ENCODE measurements at regions not wholly inside any gene's neighbourhood (a gene's known extent, or its start where the extent isn't known, plus 50 kb on each side); places are given as distances from the start of the nearest gene placed in this dataset.

- DNase-seq = no peak
Observed at GRCh38 chr10:105506262-105506661, 865.2 kb downstream of the SORCS3 start.

GRCh38 chr10:105503714-105504113 is 862.6 kb downstream of the SORCS3 start:
- DNase-seq = no peak

GRCh38 chr10:105502058-105502457 is 861.0 kb downstream of the SORCS3 start:
- no peak for DNase-seq

- DNase-seq = no peak
Observed at GRCh38 chr10:105494944-105495343, 853.9 kb downstream of the SORCS3 start.

DNA sequence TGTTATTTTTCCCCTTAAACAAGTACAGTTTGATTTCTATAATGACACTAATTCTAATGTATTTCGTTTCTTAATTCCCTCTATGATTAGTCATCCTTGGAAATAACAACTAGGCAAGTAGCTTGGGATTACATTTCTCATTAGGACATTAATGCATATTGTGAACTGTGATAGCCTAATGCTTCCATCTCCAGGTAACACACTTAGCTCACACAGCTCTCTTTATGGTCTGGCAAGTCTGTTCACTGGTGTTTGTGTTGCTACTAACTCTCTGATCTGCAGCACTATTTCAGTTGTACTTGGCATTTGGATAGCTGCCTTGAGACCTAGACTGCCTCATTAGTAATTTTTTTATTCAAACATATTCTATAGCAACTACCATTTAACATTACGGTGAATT is 853.2 kb downstream of the SORCS3 start:
- no peak for DNase-seq

- DNase-seq = no peak
Observed at GRCh38 chr10:105473170-105473569, 832.1 kb downstream of the SORCS3 start.

- DNase-seq = no peak
Observed at GRCh38 chr10:105468759-105469158, 827.7 kb downstream of the SORCS3 start.

DNA sequence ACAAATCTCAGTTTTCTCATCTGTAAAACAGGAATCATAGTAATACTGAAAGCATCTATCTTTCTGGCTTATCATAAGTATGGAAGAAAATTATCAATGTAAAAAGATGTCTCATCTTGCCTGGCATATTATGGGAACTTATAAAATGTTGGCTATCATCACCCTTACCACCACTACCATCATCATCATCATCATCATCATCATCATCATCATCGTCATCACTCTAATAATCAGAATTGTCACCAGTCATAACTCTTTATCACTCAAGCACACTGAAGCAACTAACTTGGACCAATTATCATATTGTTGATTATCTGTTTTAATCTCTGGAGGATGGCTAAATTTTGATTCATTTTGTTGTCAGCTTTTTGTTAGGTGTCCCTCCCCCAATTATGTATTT is 825.4 kb downstream of the SORCS3 start:
- no peak for DNase-seq

DNA sequence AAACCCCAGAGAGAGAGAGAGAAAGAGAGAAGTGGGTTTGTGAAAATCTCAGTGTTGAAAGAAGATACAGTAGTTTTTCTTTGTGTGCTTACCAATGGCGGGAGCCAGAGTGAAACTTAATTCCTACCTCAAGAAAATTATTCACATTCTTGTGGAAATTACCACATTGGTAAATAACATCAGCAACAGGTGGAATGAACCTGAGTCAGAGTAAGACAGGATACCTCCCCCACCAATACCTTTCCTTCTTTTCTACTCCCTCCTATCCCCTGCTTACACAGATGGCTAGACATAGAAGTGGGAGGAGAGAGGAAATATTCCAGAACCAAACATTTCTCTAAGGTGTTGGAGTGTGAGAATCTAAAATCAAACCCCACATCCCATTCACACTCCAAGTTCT is 793.9 kb downstream of the SORCS3 start:
- no peak for DNase-seq

GRCh38 chr10:105413997-105414396 is 772.9 kb downstream of the SORCS3 start:
- DNase-seq = no peak

DNA sequence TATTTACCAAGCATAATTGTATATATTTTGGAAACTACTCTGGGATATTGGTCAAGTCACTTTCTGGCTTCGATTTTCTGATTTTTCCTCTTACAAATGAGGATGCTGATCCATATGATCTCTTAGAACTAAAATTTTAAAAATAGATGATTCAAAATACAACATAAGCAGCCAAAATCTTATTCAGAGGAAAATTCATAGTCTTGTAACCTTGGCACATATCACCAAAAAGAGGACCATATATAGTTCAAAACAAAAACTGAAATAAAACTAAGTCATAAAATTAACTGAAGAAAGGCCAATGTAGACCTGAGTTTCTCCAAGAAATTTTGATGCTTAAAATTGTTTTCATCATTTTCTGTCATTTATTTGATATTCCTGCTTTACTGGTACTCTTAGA is 768.3 kb downstream of the SORCS3 start:
- DNase-seq = no peak

DNA sequence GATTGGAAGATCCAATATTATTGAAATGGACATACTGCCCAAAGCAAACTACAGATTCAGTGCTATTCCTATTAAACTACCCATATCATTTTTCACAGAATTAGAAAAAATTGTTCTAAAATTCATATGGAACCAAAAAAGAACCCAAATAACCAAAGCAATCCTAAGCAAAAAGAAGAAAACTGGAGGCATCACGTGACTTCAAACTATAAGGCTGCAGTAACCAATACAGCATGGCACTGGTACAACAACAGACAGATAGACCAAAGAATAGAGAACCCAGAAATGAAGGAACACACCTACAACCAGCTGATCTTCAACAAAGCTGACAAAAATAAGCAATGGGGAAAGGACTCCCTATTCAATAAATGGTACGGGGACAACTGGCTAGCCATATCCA is 765.4 kb downstream of the SORCS3 start:
- no peak for DNase-seq

GRCh38 chr10:105398202-105398601 is 757.1 kb downstream of the SORCS3 start:
- no peak for DNase-seq

DNA sequence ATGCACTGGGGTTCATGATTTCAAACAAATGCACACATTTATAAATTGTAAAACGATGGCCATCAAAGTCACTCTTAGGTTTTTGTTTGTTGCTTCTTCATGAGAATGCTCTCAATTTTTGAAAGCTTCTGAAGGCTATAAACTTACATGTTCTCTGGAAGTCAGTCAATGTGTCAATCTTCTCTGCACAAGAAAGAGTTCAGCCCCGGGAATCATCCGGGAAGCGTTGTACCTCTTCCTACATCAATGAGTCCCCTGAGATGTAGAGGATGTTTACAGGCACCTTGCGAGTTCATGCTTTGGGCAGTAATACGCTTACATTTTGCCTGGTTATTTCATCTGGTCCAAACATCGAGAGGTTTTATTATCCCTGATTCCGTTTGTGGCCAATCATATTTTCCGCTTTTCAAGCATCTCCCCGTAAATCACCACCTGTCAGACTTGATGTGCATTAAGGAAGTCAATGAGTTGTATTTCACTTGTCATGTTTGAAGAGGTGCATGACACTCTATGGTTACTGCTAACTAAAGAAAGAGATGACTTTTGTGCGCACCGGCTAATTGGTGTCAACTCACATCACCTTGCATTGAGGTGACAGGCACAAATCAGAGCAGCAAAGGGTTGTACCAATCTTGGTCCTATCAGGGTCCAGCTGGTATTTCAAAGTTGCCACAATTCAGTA is 750.7 kb downstream of the SORCS3 start:
- DNase-seq = no peak

DNA sequence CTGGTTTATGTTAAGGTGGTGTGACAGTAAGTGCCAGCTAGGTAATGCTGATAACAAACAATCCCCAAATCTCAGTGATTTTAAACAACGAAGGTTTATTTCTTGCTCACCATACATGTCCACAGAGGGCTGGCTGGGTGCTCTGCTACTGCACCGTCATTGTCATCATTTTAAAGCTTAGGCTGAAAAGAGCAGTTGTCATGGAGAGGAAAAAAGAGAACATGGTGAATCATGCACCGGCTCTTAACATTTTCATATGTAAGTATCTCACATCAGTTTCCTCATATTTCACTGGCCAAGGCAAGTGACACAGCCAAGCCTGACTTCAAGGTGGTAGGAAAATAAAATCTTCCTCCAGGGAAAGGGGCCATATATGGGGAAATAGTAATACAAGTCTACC is 746.9 kb downstream of the SORCS3 start:
- no peak for DNase-seq

GRCh38 chr10:105383978-105384377 is 742.9 kb downstream of the SORCS3 start:
- no peak for DNase-seq

- DNase-seq = no peak
Observed at GRCh38 chr10:105370692-105371091, 729.6 kb downstream of the SORCS3 start.

DNA sequence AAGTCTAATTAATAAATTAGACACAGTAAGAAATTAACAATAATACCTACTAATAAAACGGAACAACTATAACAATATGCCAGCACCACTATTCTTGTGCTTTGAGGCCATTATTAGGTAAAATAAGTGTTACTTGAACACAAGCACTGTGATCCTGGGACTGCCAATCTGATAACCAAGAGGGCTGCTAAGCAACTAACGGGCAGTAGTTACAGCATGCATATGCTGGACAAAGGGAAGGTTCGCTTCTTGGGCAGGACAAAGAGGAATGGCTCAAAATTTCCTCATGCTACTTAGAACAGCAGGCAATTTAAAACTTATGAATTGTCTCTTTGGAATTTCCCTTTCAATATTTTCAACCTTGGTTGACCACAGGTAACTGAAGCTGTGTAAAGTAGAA is 718.6 kb downstream of the SORCS3 start:
- DNase-seq = no peak

DNA sequence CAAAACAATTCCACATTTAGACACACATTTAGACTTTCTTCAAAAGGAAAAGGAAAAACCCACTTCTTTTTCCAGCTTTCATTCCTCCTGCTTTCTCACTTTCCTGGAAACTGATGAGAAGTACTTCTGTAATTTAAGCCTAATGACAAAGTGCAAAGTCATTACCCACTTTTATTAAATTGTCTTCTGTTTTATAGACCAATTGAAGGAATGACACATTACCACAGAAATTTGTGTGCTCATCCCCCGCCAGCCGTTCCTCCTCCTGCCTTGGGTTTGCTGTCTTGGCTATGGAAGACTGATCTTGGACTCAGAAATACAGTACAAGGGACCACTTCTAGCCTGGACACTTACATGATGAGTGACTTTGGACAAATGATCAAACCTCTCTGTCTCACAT is 717.8 kb downstream of the SORCS3 start:
- DNase-seq = no peak

- no peak for DNase-seq
Observed at GRCh38 chr10:105356626-105357025, 715.5 kb downstream of the SORCS3 start.

DNA sequence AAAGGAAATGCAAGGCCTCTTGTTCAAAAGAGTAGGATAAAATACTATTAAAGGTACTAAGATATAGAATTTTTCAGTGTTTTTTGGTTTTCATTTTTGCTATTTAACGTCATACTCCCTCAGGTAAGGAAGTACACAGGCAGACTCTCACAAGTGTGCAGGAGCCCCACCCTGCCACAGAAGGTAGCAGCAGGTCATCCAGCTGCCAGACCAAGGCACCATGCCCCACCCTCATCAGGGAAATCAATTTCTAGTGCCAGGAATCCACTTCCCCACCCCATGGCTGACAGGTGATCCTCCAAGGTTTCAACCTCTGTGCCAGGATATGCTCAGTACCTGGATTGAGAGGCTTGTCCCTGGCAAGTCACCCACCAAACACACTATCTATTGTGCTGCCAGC is 712.9 kb downstream of the SORCS3 start:
- no peak for DNase-seq

DNA sequence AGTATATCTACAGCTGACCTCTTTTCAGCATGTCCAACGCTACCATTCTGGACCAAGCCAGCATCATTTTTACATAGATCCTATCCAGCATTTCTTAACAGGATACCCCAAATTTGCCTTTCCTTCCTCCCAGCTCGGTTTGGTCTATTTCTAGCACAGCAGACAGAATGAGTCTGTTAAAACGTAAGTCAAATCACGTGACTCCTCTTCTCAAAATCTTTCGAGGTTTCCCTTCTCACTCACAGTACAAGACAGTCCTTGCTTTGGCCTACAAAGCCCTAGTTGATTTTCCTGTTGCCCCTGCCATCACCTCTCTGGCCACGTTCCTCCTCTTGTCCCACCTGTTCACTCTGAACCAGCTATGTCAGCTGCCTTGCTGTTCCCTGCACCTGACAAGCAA is 711.7 kb downstream of the SORCS3 start:
- no peak for DNase-seq

- no peak for DNase-seq
Observed at GRCh38 chr10:105352281-105352680, 711.2 kb downstream of the SORCS3 start.

DNA sequence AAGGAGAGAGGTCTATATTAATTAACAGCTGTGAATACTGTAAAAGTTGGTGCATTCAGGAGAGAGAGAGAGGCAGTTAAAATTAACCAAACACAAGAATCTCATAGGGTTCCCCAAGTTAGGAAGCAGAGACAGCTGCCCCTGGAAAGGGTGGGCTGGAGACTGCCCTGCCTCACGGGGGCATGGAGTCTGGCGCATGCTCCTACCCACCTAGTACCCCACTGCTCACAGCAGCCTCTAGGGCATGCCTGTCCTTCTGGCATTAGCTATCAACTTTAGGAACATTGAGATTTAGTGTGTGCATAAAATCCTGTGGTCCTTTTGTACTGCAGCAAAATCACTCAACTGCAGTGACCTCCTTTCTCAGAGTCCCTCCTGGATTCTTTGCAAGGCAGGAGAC is 710.1 kb downstream of the SORCS3 start:
- DNase-seq = no peak

DNA sequence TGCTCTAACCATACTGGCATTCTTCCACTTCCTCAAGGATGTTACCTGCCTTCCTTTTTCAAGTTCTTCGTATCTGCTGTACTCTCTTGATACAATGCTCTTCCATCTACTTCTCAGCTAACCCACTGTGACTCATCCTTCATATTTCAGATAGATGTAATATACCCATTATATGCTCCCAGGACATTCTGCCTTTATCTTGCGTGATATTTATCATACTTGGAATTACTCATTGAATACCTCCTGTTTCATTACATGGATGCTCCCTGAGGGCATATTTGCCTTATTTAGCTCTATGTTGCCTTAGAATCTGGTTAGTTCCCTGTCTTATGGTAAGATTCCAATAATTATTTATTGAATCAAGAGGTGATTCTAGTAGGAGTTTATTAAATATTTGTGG is 706.4 kb downstream of the SORCS3 start:
- no peak for DNase-seq

DNA sequence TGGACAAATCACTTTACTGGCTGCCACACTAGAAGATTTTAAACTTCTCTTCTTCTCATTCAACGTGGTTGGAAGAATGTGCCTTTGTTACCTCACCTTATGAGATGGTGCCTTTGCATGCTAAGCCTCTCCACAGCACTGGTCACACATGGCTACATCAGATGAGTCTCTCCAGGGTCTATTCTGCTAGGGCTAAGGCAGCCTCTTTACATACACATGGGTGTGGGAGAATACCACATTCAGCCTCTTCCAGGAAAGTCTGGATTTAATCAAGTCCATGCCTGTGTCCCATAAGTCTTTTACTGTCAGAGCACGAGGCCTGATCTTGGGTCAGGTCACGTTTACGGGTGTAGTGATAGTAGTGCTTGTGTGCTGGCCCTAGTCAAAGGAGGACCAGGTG is 701.5 kb downstream of the SORCS3 start:
- DNase-seq = no peak
